Smooth muscle cell (in vitro differentiated cells): ENCODE measurements at regions not wholly inside any gene's neighbourhood (a gene's known extent, or its start where the extent isn't known, plus 50 kb on each side); places are given as distances from the start of the nearest gene placed in this dataset.

Experiments
- DNase-seq: peaks from one replicate; lab custom pipeline; 2025; ENCODE audit not compliant: unreplicated experiment; lab: John Stamatoyannopoulos, UW
- H2AFZ ChIP-seq: fragments of 200-600 bp; sonication (generic); 2 replicates; pipeline ENCODE4 v1.6.0; 2016; ENCODE audit warnings: antibody characterized with exemption, low read depth, mild to moderate bottlenecking
- H3F3A ChIP-seq: fragments of 200-600 bp; sonication (generic); 2 replicates; pipeline ENCODE4 v1.6.0; 2017; ENCODE audit warnings: antibody characterized with exemption, low read depth
- H3K27ac ChIP-seq: fragments of 200-600 bp; sonication (generic); 2 replicates; pipeline ENCODE4 v1.5.1; 2016; ENCODE audit warnings: low read depth, mild to moderate bottlenecking
- H3K27me3 ChIP-seq: fragments of 200-600 bp; sonication (generic); 2 replicates; pipeline ENCODE4 v1.6.1; 2016; ENCODE audit warnings: low read depth, mild to moderate bottlenecking
- H3K36me3 ChIP-seq: fragments of 200-600 bp; sonication (generic); 2 replicates; pipeline ENCODE4 v1.5.1; 2016; ENCODE audit warnings: low read depth
- H3K4me1 ChIP-seq: fragments of 200-600 bp; sonication (generic); 2 replicates; pipeline ENCODE4 v1.5.1; 2016; ENCODE audit warnings: low read depth
- H3K4me2 ChIP-seq: fragments of 200-600 bp; sonication (generic); 2 replicates; pipeline ENCODE4 v1.6.0; 2016; ENCODE audit warnings: mild to moderate bottlenecking
- H3K4me3 ChIP-seq: fragments of 200-600 bp; sonication (generic); 2 replicates; pipeline ENCODE4 v1.5.1; 2016; ENCODE audit warnings: mild to moderate bottlenecking
- H3K79me2 ChIP-seq: fragments of 200-600 bp; sonication (generic); 2 replicates; pipeline ENCODE4 v1.6.0; 2016; ENCODE audit warnings: low read depth, mild to moderate bottlenecking
- H3K9ac ChIP-seq: fragments of 200-600 bp; sonication (generic); 2 replicates; pipeline ENCODE4 v1.6.0; 2016; ENCODE audit warnings: low read depth
- H3K9me3 ChIP-seq: fragments of 200-600 bp; sonication (generic); replicated peaks from 2 replicates; pipeline ENCODE4 v1.5.1; 2016; ENCODE audit warnings: low read depth
- H4K20me1 ChIP-seq: fragments of 200-600 bp; sonication (generic); 2 replicates; pipeline ENCODE4 v1.6.0; 2016; ENCODE audit warnings: low read depth
- CTCF ChIP-seq: fragments of 200-600 bp; sonication (generic); IDR thresholded peaks from 2 replicates; pipeline ENCODE4 v1.5.1; 2017; ENCODE audit warnings: borderline replicate concordance, mild to moderate bottlenecking, antibody characterized with exemption; ENCODE audit not compliant: insufficient read depth, poor library complexity, severe bottlenecking
- WGBS: methylation state at CpG from one replicate; pipeline ENCODE4 v1.1.7; 2016; ENCODE audit warnings: low lambda C conversion rate; 5-methylcytosine and 5-hydroxymethylcytosine counted together

- Histone ChIP-seq H3K79me2 (no peaks in the 10 kb centered on the region), H3K36me3 (no peaks in the 10 kb centered on the region), H3K4me3 (no peak overlapping the region), H3K27ac (no peak overlapping the region), H3F3A (no peaks in the 10 kb centered on the region), H3K4me1 (no peaks in the 10 kb centered on the region), H3K9ac (no peak overlapping the region), H3K27me3 (no peaks in the 10 kb centered on the region), H2AFZ (no peak overlapping the region), H4K20me1 (no peaks in the 10 kb centered on the region), H3K4me2 (no peak overlapping the region), H3K9me3 (no peaks in the 10 kb centered on the region)
- WGBS: 91% methylated on average over 3 of the region's 3 CpGs
- TF ChIP-seq CTCF: no peak
- DNase-seq: no peak
These were observed 184.4 kb downstream of the MDFIC start for GRCh38 chr7:115106316-115106715.

- Histone ChIP-seq H4K20me1 (no peaks in the 10 kb centered on the region), H3K36me3 (no peaks in the 10 kb centered on the region), H3K4me3 (no peak overlapping the region), H3K9me3 (no peaks in the 10 kb centered on the region), H3K27ac (no peak overlapping the region), H3K9ac (no peak overlapping the region), H3K79me2 (no peaks in the 10 kb centered on the region), H3K27me3 (no peaks in the 10 kb centered on the region), H2AFZ (no peak overlapping the region), H3K4me2 (no peak overlapping the region), H3F3A (no peaks in the 10 kb centered on the region), H3K4me1 (no peaks in the 10 kb centered on the region)
- no peak for DNase-seq
- no peak for TF ChIP-seq CTCF
- 93% methylated on average over 2 of the region's 2 CpGs for WGBS
These were observed 180.8 kb downstream of the MDFIC start for GRCh38 chr7:115102738-115103137.

DNA sequence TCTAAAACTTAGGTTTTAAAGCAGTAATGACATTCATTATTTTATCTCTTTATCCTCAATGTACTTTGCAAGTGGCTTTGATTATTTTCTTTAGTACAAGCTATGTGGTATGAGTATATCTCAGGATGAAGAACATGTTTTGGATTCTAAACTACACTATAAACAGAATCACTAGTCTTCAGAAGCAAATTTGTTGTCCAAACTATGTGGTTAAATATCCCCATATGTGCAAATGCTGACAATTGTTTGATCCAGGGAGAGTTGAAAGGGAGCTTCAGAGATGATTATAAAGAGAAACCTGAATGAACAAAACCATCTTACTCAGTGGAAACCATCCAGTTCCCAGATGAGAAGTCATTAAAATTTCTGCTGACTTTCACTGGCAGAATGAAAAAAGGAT is 179.3 kb downstream of the MDFIC start:
- H3K9ac ChIP-seq: no peak overlapping the region
- H2AFZ ChIP-seq: no peak overlapping the region
- H3K4me1 ChIP-seq: peaks cover 7% of the 10 kb centered on the region

More for the DNA sequence above, 179.3 kb downstream of the MDFIC start:
- DNase-seq: no peak
- Histone ChIP-seq H3K36me3 (no peaks in the 10 kb centered on the region), H3K27ac (no peak overlapping the region), H3K79me2 (no peaks in the 10 kb centered on the region), H3K9me3 (no peaks in the 10 kb centered on the region), H4K20me1 (no peaks in the 10 kb centered on the region), H3F3A (no peaks in the 10 kb centered on the region), H3K27me3 (no peaks in the 10 kb centered on the region), H3K4me2 (no peak overlapping the region), H3K4me3 (no peak overlapping the region)
- TF ChIP-seq CTCF: no peak
